ENCODE measurements at regions not wholly inside any gene's neighbourhood (a gene's known extent, or its start where the extent isn't known, plus 50 kb on each side); places are given as distances from the start of the nearest gene placed in this dataset.

- ATAC-seq: peak; percentile 76
- Histone ChIP-seq H3K36me3 (no peaks in the 10 kb centered on the region), H3K9me3 (no peaks in the 10 kb centered on the region), H3K4me3 (no peak overlapping the region), H3K27me3 (no peaks in the 10 kb centered on the region), H3K4me1 (no peaks in the 10 kb centered on the region), H3K27ac (no peak overlapping the region)
- WGBS, 2 donors (ENCODE audit: low coverage in 1 of 2): 50 to 82% methylated on average over 1 to 4 of the region's 4 CpGs
- TF ChIP-seq, protein P1, sequence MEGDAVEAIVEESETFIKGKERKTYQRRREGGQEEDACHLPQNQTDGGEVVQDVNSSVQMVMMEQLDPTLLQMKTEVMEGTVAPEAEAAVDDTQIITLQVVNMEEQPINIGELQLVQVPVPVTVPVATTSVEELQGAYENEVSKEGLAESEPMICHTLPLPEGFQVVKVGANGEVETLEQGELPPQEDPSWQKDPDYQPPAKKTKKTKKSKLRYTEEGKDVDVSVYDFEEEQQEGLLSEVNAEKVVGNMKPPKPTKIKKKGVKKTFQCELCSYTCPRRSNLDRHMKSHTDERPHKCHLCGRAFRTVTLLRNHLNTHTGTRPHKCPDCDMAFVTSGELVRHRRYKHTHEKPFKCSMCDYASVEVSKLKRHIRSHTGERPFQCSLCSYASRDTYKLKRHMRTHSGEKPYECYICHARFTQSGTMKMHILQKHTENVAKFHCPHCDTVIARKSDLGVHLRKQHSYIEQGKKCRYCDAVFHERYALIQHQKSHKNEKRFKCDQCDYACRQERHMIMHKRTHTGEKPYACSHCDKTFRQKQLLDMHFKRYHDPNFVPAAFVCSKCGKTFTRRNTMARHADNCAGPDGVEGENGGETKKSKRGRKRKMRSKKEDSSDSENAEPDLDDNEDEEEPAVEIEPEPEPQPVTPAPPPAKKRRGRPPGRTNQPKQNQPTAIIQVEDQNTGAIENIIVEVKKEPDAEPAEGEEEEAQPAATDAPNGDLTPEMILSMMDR (IDR thresholded peaks at IDR 0.05): no peak
- TF ChIP-seq EP300 (IDR thresholded peaks at IDR 0.05): no peak
- TF ChIP-seq POLR2A (IDR thresholded peaks at IDR 0.05): no peak
- TF ChIP-seq POLR2AphosphoS5 (IDR thresholded peaks at IDR 0.05): no peak
Observed at GRCh38 chr5:68834491-68834981, 259.3 kb upstream of the SLC30A5 start.

- Histone ChIP-seq H3K36me3 (no peaks in the 10 kb centered on the region), H3K27ac (no peak overlapping the region), H3K27me3 (no peaks in the 10 kb centered on the region), H3K9me3 (no peaks in the 10 kb centered on the region), H3K4me1 (no peaks in the 10 kb centered on the region), H3K4me3 (no peak overlapping the region)
- TF ChIP-seq, protein P1 (IDR thresholded peaks at IDR 0.05): no peak
- TF ChIP-seq POLR2A (IDR thresholded peaks at IDR 0.05) (no peak), EP300 (IDR thresholded peaks at IDR 0.05) (no peak), POLR2AphosphoS5 (IDR thresholded peaks at IDR 0.05) (no peak)
- ATAC-seq: no peak
- WGBS, 2 donors (ENCODE audit: low coverage in 1 of 2): no CpG with 5 or more reads among the region's 3 CpGs
Observed at GRCh38 chr5:68838157-68838718, 255.6 kb upstream of the SLC30A5 start.

DNA sequence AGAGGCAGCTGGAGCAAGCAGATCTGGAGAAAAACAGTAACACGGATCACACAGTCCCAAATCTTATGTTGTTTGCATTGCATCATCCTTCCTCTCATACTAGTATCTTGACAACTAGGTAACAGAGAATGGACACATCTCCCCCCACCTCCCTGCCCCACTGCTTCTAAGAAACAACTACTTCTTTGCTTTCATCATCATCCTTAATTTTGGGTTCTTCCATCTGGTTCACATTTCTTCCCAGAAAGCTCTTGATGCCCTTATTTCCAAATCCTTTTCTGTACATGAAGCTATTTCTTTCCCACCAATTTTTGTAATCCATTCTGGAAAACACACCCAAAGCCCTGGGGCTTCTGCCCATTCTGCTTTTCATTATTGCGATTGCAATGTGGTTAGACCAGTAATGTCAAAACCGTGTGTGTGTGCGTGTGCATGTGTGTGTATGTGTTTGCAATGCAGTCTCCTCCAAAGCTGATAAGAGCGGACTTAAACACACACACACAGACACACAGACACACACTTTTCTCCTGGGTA lies 254.7 kb upstream of the SLC30A5 start:
- 82 to 83% methylated on average over 2 to 3 of the region's 5 CpGs for WGBS, 2 donors (ENCODE audit: low coverage in 1 of 2)
- no peak for TF ChIP-seq POLR2AphosphoS5 (IDR thresholded peaks at IDR 0.05)
- TF ChIP-seq, protein P1 (IDR thresholded peaks at IDR 0.05): no peak
- no peak for TF ChIP-seq POLR2A (IDR thresholded peaks at IDR 0.05)
- TF ChIP-seq EP300 (IDR thresholded peaks at IDR 0.05): no peak

GRCh38 chr5:68843624-68844364 lies 250.0 kb upstream of the SLC30A5 start:
- H3K4me3 ChIP-seq: no peak overlapping the region
- no peak for ATAC-seq
- H3K27ac ChIP-seq: no peak overlapping the region
- H3K9me3 ChIP-seq: no peaks in the 10 kb centered on the region
- H3K4me1 ChIP-seq: no peaks in the 10 kb centered on the region
- 85 to 90% methylated on average over 3 of the region's 3 CpGs for WGBS, 2 donors (ENCODE audit: low coverage in 1 of 2)
- H3K27me3 ChIP-seq: no peaks in the 10 kb centered on the region
- no peaks in the 10 kb centered on the region for H3K36me3 ChIP-seq
- TF ChIP-seq POLR2AphosphoS5 (IDR thresholded peaks at IDR 0.05) (no peak), EP300 (IDR thresholded peaks at IDR 0.05) (no peak), POLR2A (IDR thresholded peaks at IDR 0.05) (no peak)
- TF ChIP-seq, protein P1 (IDR thresholded peaks at IDR 0.05): no peak

More for the DNA sequence above, 254.7 kb upstream of the SLC30A5 start:
- Histone ChIP-seq H3K27me3 (no peaks in the 10 kb centered on the region), H3K4me1 (no peaks in the 10 kb centered on the region), H3K4me3 (no peak overlapping the region), H3K27ac (no peak overlapping the region), H3K36me3 (no peaks in the 10 kb centered on the region), H3K9me3 (no peaks in the 10 kb centered on the region)
- peak; percentile 67 for ATAC-seq

Measured in gastroesophageal sphincter (tissue), 4 donors.